ENCODE measurements at regions not wholly inside any gene's neighbourhood (a gene's known extent, or its start where the extent isn't known, plus 50 kb on each side); places are given as distances from the start of the nearest gene placed in this dataset.

DNA sequence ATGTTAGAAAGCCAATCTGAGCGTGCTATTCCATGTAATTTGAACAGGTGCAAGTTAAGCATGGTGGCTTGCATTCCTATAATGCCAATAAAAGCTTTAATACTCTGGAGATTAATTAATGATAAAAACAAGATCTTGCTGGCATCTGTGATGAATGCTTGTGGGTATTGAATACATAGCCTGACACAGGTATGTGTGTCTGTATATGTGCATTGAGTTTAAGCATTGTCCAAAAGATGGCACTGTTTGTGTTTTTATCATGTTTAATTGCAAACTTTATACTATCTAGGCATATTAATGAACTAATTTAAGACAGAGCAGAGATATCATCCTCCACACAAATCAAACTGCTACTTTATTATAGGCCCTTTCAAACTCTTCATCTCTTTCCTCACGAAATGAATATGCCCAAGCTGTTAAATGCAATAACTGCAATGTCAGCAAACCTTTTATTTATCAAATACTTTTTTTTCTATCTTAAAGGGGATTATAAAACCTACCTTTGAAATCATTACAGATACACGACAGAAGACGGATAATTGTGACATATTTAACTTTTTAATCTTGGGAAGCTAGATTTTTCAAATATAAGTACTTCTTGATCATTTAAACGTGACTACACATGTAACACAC, 86.5 kb downstream of the TNFSF11 start:
- TF ChIP-seq POLR2A (IDR thresholded peaks at IDR 0.05), result no peak
- TF ChIP-seq CTCF (IDR thresholded peaks at IDR 0.05), result no peak
